Central memory CD4-positive, alpha-beta T cell (primary cell): ENCODE measurements at regions not wholly inside any gene's neighbourhood (a gene's known extent, or its start where the extent isn't known, plus 50 kb on each side); places are given as distances from the start of the nearest gene placed in this dataset.

ENCODE experiments used
- DNase-seq: peaks from one replicate; pipeline ENCODE4 v3.0.0; 2022

GRCh38 chr12:112559784-112560183, 141.0 kb downstream of the PTPN11 start:
- DNase-seq, result no peak

DNA sequence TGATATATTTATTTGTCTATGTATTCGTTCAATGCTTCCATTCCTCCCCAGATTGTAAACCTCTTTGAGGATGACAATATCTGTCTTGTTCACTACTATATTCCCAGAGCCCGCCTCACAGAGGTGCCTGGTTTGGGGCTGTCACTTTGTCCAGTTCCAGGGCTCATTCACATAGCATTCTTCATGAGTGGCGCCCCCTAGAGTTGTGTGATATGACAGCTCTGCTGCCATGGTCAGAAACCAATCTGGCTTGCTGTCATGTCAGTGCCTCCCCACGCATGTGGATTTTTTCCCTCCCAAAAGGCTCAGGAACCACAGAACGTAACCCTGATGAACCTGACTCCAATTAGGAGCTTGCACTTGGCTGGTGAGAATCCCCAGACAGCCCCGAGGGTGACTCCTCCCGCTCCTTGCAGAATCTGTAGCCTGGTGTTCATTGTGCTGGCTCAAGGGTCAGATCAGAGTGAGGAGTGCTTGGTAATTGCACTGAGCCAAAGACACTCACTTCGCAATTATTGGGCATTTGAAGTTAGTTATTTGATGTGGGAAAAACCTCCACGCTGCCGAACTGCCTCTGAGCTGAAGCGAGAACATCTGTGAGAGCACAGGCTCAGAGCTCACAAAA, 145.5 kb downstream of the PTPN11 start:
- DNase-seq, result no peak

GRCh38 chr12:112568641-112569040, 149.9 kb downstream of the PTPN11 start:
- DNase-seq, result no peak

DNA sequence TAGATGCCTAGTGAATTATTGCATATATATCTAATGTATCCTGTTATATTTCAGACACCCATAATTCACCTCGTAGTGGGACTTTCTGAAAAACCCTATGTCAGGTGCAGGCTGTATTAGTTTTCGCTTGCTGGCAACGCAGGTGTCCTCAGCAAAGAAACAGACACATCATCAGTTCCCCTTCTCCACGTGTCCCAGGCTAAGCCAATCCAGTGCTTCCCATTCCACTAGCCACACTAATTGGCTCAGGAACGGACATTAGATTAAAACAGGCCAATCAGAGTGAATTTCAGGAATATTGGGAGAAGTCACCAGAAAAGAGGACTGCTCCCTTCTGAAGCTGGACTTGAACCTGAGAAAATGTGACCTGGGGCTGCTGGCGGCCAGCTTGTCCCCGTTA, 151.3 kb downstream of the PTPN11 start:
- DNase-seq, result no peak

DNA sequence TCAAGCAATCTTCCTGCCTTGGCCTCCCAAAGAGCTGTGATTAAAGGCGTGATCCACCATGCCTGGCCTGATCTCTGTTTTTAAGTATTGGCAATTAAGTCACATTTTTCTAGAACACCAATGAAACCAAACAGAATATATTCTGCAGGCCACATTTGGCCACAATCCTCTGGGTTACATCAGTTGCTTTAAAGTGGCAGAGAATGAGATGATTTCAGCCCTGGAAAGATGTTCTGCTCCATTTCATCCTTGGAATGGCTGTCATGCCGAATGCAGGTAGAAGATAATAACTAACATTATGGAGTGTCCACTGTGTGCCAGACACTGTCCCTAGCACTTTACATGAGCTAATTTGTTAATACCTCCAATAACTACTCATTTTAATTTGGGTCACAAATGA, 154.4 kb downstream of the PTPN11 start:
- no peak for DNase-seq

- no peak for DNase-seq
Measured at GRCh38 chr12:112574896-112575558, 156.3 kb downstream of the PTPN11 start.

GRCh38 chr12:112575559-112576067, 156.9 kb downstream of the PTPN11 start:
- no peak for DNase-seq

DNA sequence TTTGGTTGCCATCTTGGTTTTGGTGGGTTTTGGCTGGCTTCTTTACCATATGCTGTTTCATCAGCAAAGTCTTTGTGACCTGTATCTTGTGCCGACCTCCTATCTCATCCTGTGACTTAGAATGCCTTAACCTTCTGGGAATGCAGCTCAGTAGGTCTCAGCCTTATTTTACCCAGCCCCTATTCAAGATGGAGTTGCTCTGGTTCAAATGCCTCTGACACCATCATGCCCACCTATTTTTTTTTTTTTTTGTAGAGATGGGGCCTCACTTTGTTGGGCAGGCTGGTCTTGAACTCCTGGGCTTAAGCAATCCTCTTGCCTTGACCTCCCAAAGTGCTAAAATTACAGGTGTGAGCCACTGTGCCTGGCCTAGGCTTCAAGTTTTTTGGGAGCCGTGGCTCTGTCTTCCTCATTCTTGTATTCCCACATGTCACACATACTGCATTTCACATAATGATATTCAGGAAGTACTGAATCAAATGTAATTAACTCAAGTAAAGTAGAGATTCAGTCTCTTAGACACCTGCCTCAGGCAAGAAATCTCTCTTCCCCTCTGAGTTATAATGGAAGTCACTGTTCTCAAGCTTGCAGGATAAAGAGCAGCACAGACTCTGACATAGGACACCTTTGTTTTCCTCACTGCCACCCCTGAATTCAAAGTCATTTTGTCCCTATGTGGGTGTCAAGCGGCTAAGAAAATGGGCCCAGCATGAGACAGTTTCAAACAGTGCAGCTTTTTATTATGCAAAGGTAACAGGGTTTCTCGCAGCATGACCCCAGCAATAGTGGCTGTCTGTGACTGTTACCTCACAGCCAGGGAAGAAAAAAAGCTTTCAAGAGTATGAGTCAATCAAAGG, 159.0 kb downstream of the PTPN11 start:
- DNase-seq, result no peak

- no peak for DNase-seq
Measured at GRCh38 chr12:112584266-112584722, 165.5 kb downstream of the PTPN11 start.

GRCh38 chr12:112586148-112586783, 167.5 kb downstream of the PTPN11 start:
- no peak for DNase-seq

DNA sequence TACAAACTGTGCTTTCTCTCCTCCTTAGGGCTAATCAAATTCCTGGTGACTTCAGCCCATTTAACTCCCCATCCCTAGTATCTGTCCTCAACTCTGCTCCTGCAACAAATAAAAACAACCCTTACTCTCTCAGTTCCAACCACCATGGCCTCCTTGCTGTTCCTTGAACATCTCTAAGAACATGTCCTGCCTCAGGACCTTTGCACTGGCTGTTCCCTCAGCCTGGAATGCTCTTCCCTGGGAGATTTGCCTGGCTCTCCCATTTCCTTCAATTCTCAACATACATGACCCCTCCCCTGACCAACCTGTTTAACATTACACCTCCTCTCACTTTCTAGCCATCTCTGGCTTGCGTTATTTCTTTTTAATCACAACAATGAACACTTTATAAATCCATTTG, 170.5 kb downstream of the PTPN11 start:
- no peak for DNase-seq

- no peak for DNase-seq
Measured at GRCh38 chr12:112590281-112590680, 171.5 kb downstream of the PTPN11 start.

DNA sequence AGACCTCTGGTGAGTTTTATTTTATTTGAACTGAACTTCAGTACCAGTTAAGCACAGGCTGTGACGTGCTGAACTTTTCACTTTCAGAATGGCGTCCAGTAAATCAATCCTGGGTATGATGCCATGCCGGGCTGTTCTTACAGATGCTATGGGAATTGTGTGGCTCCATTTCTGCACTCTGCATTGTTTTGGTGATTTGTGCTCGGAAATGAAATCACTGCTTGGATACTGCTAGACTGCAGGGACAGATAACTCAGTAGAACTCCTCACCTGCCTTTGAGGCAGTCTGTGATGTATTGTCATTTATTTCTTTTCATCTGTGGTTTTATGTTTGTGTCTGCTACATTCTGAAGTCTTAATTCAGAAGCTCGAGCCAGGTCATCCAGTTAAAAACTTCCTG, 172.7 kb downstream of the PTPN11 start:
- DNase-seq, result no peak

GRCh38 chr12:112595410-112595809, 176.7 kb downstream of the PTPN11 start:
- no peak for DNase-seq

- DNase-seq, result no peak
Measured at GRCh38 chr12:112597986-112598385, 179.2 kb downstream of the PTPN11 start.

DNA sequence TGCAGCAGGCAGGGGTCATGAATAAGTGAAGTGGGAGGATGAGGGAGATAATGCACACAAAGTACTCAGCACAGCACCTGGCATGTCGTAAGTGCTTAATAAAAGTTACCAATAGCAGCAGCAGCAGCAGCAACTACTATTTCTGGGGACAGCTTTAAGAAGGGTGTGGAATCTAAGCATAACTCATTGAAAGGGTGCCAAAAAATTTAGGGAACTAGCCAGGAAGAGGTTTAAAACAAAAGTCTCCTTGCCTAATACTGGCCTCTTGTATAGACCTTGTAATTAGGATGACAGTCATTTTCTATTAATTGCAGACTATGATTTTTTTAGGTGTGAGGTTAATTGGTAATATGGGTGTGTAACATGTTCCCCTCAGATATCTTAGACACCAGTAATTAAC, 179.9 kb downstream of the PTPN11 start:
- no peak for DNase-seq

- DNase-seq, result no peak
Measured at GRCh38 chr12:112599871-112600270, 181.1 kb downstream of the PTPN11 start.

DNA sequence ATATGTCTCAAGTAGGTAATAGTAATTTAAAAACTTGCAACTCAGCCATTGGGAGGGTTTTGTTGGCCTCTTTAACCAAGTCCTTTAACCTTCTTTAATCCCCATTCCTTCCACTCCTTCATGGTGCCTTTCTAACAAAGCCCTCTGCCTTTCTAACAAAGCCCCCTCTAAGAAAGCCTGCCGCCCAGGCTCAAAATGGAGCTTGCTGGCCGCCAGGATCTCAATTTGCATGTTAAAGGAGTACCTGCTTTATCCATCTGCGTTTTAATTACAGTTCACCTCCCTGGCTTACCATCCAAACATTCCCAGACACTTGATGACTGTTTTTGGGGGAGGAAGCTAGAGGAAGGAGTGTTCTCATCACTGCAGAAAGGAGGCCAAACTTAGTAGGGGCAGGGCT, 183.4 kb downstream of the PTPN11 start:
- no peak for DNase-seq

- no peak for DNase-seq
Measured at GRCh38 chr12:112606611-112607365, 184.8 kb upstream of the RPH3A start.

DNA sequence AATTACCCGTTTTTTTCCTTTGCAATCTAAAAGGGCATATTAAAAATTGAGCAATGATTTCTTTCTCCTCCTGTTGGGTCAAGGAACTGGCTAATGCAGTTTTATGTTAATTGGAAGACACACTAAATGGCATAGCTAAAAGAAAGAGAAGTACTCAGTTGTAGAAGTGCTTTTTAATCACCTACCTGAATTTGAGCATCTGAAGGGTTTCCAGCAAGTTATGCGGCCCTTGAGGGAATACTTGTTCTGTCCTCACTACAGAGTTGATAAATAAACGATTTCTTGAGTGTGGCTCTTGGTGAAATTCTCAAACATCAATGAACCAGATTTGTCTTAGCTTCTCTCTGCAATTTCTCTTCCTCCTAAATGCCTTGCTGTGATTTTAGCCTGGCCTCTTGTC, 184.1 kb upstream of the RPH3A start:
- no peak for DNase-seq

DNA sequence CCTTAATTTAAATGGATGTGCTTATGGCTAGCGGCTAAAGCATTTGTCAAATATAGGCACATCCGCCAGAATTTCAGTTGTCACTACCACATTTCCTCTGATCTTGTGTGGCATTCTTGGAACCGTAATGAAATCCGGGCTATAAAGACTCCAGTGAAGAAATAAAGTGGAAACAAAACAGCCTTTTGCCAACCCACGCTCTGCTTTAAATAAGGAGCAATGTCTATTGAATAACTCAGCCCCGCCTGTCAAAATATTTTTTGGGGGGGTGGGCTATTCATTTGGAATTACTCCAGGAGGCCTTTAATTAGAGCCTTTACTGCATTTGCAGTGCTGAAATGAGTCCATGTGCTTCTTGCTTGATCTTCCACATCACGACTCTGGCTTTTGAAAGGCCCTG, 179.6 kb upstream of the RPH3A start:
- no peak for DNase-seq

DNA sequence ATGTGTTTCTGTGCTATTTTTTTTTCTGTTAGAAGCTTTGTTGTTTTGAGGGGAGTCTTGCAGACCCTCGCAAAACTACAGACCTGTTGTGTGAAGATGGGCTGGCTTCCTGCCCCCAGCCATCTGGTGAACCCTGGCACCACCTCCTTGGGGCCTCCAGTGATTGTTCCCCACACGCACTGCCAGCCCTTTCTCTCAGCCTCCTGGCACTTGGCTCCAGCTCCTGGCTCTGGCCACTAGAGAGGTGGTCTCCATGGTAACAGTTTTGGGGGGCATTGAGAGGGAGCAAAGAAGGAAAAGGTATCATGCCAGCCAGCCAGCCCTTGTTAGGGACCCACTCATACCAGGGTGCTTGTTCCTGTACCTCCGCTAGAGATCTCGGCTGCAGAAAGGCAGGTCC, 176.4 kb upstream of the RPH3A start:
- no peak for DNase-seq
